SK-N-SH treated with all-trans-retinoic acid at 6 μM for 48 hours (cell line): ENCODE measurements at regions not wholly inside any gene's neighbourhood (a gene's known extent, or its start where the extent isn't known, plus 50 kb on each side); places are given as distances from the start of the nearest gene placed in this dataset.

ENCODE experiments used
- CSDC2 ChIP-seq: fragments of 250-450 bp; sonication (Bioruptor Pico); IDR thresholded peaks from 2 replicates; pipeline ENCODE4 v1.5.0; 2020; ENCODE audit warnings: mild to moderate bottlenecking, moderate library complexity
- PPARA ChIP-seq: fragments of 250-450 bp; sonication (Bioruptor Pico); IDR thresholded peaks from 2 replicates; pipeline ENCODE4 v1.5.0; 2020; ENCODE audit warnings: mild to moderate bottlenecking, borderline replicate concordance

GRCh38 chr7:67696878-67697277, 700.2 kb downstream of the TYW1 start:
- TF ChIP-seq CSDC2 (CRISPR knock-in tag) (no peak), PPARA (CRISPR knock-in tag) (no peak)
